ENCODE measurements at regions not wholly inside any gene's neighbourhood (a gene's known extent, or its start where the extent isn't known, plus 50 kb on each side); places are given as distances from the start of the nearest gene placed in this dataset.

DNA sequence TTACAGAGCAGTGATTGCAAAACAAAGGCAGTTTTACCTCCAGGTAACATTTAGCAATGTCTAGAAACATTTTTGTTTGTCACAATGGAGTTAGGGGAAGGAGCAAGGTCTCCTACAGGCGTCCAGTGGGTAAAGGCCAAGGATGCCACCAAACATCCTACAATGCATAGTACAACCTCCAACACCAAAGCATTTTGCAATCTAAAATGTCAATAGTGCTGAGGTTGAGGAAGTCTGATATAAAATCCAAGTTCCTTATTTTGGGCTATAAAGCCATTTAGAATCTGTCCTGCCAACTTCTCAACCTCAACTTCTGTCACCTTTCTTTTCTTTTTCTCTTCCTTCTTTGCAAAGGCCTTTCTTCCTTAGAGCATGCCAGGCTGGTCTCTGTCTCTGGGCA, 111.2 kb downstream of the FASLG start:
- H3K4me3 ChIP-seq (ENCODE audit: low read depth, low read length, poor library complexity, severe bottlenecking) = no peak overlapping the region
- no peaks in the 10 kb centered on the region for H3K4me1 ChIP-seq (ENCODE audit: insufficient read depth, low read length, poor library complexity, severe bottlenecking)
- intact Hi-C loops (cut with micrococcal nuclease; ENCODE audit: unreplicated experiment) = no loop called here
- no peaks in the 10 kb centered on the region for H3K27me3 ChIP-seq (replicated peaks; ENCODE audit: insufficient read depth, low read depth, low read length, poor library complexity)
- no peak overlapping the region for H3K27ac ChIP-seq (ENCODE audit: low read depth, low read length, poor library complexity, severe bottlenecking)
- no peaks in the 10 kb centered on the region for H3K36me3 ChIP-seq (ENCODE audit: insufficient read depth, low read length, poor library complexity, severe bottlenecking)
- CTCF ChIA-PET = no interaction called here
- DNase-seq (ENCODE audit: low spot score) = no peak
- no peaks in the 10 kb centered on the region for H3K9me3 ChIP-seq (ENCODE audit: low read depth, low read length, poor library complexity, severe bottlenecking)
- BruUV-seq (replicated peaks) = no TSS peak
- TF ChIP-seq, protein P1, sequence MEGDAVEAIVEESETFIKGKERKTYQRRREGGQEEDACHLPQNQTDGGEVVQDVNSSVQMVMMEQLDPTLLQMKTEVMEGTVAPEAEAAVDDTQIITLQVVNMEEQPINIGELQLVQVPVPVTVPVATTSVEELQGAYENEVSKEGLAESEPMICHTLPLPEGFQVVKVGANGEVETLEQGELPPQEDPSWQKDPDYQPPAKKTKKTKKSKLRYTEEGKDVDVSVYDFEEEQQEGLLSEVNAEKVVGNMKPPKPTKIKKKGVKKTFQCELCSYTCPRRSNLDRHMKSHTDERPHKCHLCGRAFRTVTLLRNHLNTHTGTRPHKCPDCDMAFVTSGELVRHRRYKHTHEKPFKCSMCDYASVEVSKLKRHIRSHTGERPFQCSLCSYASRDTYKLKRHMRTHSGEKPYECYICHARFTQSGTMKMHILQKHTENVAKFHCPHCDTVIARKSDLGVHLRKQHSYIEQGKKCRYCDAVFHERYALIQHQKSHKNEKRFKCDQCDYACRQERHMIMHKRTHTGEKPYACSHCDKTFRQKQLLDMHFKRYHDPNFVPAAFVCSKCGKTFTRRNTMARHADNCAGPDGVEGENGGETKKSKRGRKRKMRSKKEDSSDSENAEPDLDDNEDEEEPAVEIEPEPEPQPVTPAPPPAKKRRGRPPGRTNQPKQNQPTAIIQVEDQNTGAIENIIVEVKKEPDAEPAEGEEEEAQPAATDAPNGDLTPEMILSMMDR (conservative IDR thresholded peaks at IDR 0.05; ENCODE audit: low read depth, low read length) = no peak
- no peak for TF ChIP-seq EZH2 (IDR thresholded peaks at IDR 0.05; ENCODE audit: borderline replicate concordance, low read depth, low read length, poor library complexity, severe bottlenecking)
- POLR2A ChIA-PET (ENCODE audit: low non-redundant PET) = no interaction called here

DNA sequence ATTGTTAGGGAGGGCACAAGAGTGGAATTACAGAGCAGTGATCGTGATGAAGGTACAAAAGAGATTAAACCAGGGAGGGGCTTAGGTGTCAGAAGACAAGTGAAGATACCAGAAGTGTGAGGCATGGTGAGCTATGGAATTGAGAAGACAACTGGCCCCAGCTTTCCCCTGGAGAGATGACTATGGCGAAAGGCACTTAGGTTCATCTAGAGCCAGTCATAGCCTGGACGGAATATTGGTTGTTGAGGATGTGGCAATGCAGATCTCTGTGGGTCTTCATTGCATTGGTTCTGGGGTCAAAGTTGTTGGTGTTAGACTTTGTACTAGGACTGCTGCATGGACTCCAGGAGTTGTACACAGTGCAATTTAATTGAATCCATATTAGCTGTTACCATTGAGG, 115.7 kb downstream of the FASLG start:
- no peak for TF ChIP-seq EZH2 (IDR thresholded peaks at IDR 0.05; ENCODE audit: borderline replicate concordance, low read depth, low read length, poor library complexity, severe bottlenecking)
- TF ChIP-seq, protein P1 (conservative IDR thresholded peaks at IDR 0.05; ENCODE audit: low read depth, low read length) = no peak
- Histone ChIP-seq H3K36me3 (ENCODE audit: insufficient read depth, low read length, poor library complexity, severe bottlenecking) (no peaks in the 10 kb centered on the region), H3K27me3 (replicated peaks; ENCODE audit: insufficient read depth, low read depth, low read length, poor library complexity) (no peaks in the 10 kb centered on the region), H3K4me3 (ENCODE audit: low read depth, low read length, poor library complexity, severe bottlenecking) (no peak overlapping the region), H3K27ac (ENCODE audit: low read depth, low read length, poor library complexity, severe bottlenecking) (no peak overlapping the region), H3K9me3 (ENCODE audit: low read depth, low read length, poor library complexity, severe bottlenecking) (no peaks in the 10 kb centered on the region), H3K4me1 (ENCODE audit: insufficient read depth, low read length, poor library complexity, severe bottlenecking) (no peaks in the 10 kb centered on the region)
- CTCF ChIA-PET = no interaction called here
- no TSS peak for BruUV-seq (replicated peaks)
- POLR2A ChIA-PET (ENCODE audit: low non-redundant PET) = no interaction called here
- intact Hi-C loops (cut with micrococcal nuclease; ENCODE audit: unreplicated experiment) = no loop called here
- DNase-seq (ENCODE audit: low spot score) = no peak

DNA sequence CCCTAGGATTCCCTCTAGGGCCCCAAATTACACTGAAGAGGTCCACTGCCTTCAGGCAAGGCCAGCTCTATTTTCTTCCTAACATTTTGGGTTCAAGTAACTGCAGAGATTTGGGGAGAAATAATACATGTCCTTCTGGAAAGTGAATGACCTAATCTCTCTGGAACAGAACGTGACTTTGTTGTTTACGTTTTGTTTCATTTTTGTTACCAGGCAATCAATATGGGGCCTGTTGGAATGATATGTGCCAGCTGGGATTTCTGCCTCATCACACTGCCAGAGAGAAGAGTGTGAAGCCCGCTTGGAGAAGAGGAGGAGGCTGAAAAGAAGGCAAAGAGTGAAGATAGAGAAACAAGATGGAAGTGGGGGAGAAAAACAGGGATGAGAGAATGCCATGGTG, 116.7 kb downstream of the FASLG start:
- Histone ChIP-seq H3K36me3 (ENCODE audit: insufficient read depth, low read length, poor library complexity, severe bottlenecking) (no peaks in the 10 kb centered on the region), H3K27ac (ENCODE audit: low read depth, low read length, poor library complexity, severe bottlenecking) (no peak overlapping the region), H3K4me1 (ENCODE audit: insufficient read depth, low read length, poor library complexity, severe bottlenecking) (no peaks in the 10 kb centered on the region), H3K27me3 (replicated peaks; ENCODE audit: insufficient read depth, low read depth, low read length, poor library complexity) (no peaks in the 10 kb centered on the region), H3K4me3 (ENCODE audit: low read depth, low read length, poor library complexity, severe bottlenecking) (no peak overlapping the region), H3K9me3 (ENCODE audit: low read depth, low read length, poor library complexity, severe bottlenecking) (no peaks in the 10 kb centered on the region)
- CTCF ChIA-PET = no interaction called here
- intact Hi-C loops (cut with micrococcal nuclease; ENCODE audit: unreplicated experiment) = no loop called here
- POLR2A ChIA-PET (ENCODE audit: low non-redundant PET) = no interaction called here
- no peak for DNase-seq (ENCODE audit: low spot score)
- TF ChIP-seq, protein P1 (conservative IDR thresholded peaks at IDR 0.05; ENCODE audit: low read depth, low read length) = no peak
- no peak for TF ChIP-seq EZH2 (IDR thresholded peaks at IDR 0.05; ENCODE audit: borderline replicate concordance, low read depth, low read length, poor library complexity, severe bottlenecking)
- BruUV-seq (replicated peaks) = no TSS peak
